OCI-LY1 (cell line): ENCODE measurements at regions not wholly inside any gene's neighbourhood (a gene's known extent, or its start where the extent isn't known, plus 50 kb on each side); places are given as distances from the start of the nearest gene placed in this dataset.
"Not testable (repeated sequence)": the region's sequence is repeated elsewhere in the genome, so short reads cannot be mapped to it uniquely, and the experiment has no call there.

Source experiments
- CTCF ChIP-seq: fragments of 200-600 bp; sonication (generic), shearing (Covaris generic); IDR thresholded peaks from 2 replicates; pipeline ENCODE4 v1.5.1; 2017; ENCODE audit warnings: mild to moderate bottlenecking, antibody characterized with exemption, low read length, moderate library complexity, mixed read lengths
- EZH2 ChIP-seq: fragments of 200-600 bp; sonication (generic), shearing (Covaris generic); IDR thresholded peaks from 2 replicates; pipeline ENCODE4 v1.8.0; 2017; ENCODE audit warnings: borderline replicate concordance, mixed run types, mild to moderate bottlenecking, antibody characterized with exemption, low read length, moderate library complexity, mixed read lengths

- not testable (repeated sequence) for TF ChIP-seq CTCF, EZH2
Measured at GRCh38 chr20:30312220-30312619, 945.2 kb upstream of the DEFB115 start.
